GM18951 (cell line): ENCODE measurements at regions not wholly inside any gene's neighbourhood (a gene's known extent, or its start where the extent isn't known, plus 50 kb on each side); places are given as distances from the start of the nearest gene placed in this dataset.
"Not testable (repeated sequence)": the region's sequence is repeated elsewhere in the genome, so short reads cannot be mapped to it uniquely, and the experiment has no call there.

Source experiments
- POLR2A ChIP-seq: IDR thresholded peaks from 4 replicates; pipeline ENCODE4 v1.6.1; 2011; ENCODE audit warnings: mild to moderate bottlenecking; ENCODE audit not compliant: insufficient read length, insufficient read depth; ENCODE audit errors: extremely low read depth
- in situ Hi-C: fragments of 300-500 bp; cut with MboI; formaldehyde crosslinking; loops from one replicate; pipeline ENCODE4 v1.12.0; 2022; ENCODE audit warnings: low sequenced_read_pairs, mixed read lengths, inconsistent platforms; ENCODE audit not compliant: unreplicated experiment

- no peak for TF ChIP-seq POLR2A
- in situ Hi-C loops, result no loop called here
These were observed 100.2 kb upstream of the JADE1 start for GRCh38 chr4:128709268-128709667.

- no peak for TF ChIP-seq POLR2A
- in situ Hi-C loops, result no loop called here
These were observed 101.6 kb upstream of the JADE1 start for GRCh38 chr4:128707864-128708263.

DNA sequence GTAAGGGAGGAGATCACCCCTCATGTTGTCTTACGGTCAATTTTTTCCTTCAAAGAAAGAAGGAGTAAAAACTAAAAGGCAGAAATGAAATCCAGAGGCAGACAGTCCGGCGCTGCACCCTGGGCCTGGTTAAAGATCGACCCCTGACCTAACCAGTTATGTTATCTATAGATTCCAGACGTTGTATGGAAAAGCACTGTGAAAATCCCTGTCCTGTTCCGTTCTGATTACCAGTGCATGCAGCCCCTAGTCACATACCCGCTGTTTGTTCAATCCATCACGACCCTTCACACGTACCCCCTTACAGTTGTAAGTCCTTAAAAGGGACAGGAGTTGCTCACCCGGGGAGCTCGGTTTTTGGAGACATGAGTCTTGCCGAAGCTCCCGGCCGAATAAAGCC lies 105.6 kb upstream of the JADE1 start:
- no peak for TF ChIP-seq POLR2A
- in situ Hi-C loops, result no loop called here

DNA sequence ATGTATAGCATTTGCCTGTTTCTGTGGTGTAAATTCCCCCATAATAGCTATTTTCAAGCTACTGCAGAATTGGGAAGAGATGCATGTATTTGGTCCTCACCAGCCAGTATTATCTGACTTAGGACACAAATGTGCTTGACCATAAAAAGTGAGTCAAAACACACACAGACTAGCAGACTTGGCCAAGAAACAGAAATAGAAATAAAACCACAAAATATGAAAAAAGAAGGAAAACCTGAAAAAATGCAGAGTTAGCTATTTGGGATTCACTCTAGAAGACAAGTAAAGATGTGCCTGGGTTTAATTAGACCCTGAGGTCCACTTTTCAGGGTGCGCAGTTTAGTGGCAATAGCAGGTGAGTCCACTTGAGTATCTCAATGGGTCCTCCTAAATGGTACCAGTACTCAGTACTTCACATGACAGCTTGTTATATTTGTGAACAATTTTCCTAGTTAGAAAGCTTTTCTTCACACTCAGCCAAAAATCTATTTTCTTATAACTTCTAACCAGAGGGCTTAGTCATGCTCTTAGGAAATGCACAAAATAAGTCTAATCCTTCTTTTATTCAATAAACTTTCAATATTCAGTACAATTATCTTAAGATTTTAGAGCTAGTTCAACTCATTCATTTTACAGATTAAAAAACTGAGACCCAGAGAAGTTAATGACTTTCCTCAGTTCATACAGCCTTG lies 108.7 kb upstream of the JADE1 start:
- TF ChIP-seq POLR2A, result no peak
- in situ Hi-C loops, result no loop called here

GRCh38 chr4:128698386-128698785 lies 111.1 kb upstream of the JADE1 start:
- no peak for TF ChIP-seq POLR2A

GRCh38 chr4:128697323-128697722 lies 112.2 kb upstream of the JADE1 start:
- in situ Hi-C loops, result no loop called here
- no peak for TF ChIP-seq POLR2A

More at GRCh38 chr4:128698386-128698785, 111.1 kb upstream of the JADE1 start:
- in situ Hi-C loops, result no loop called here

GRCh38 chr4:128690011-128690410 lies 119.5 kb upstream of the JADE1 start:
- no peak for TF ChIP-seq POLR2A
- in situ Hi-C loops, result no loop called here

DNA sequence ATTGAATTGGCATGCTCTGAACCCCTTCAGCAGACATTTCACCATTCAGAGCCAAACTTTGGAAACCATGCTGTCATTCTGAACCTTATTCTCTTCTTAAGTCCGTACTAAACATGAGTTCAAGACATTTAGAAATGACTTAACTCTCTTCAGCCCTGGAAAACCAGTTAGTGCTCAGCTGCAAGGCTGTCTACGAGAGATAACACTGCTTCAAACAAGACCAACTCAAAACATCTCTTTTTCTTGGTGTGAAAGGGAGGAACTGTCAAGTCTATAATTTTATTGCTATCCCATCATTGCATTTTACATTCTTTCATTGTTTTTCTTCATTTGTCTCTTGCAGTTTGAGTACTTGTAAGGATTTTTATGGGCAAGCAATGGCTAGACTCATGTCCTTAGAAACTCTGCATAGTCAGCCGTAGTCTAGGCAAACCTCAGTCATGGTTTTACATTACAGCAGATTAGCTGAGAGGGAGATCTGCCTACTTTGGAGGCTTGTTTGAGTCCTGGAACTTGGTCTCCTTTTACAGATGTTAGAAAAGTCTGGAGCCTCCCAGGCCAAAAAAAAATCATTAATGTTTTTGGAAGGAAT lies 120.6 kb upstream of the JADE1 start:
- in situ Hi-C loops, result no loop called here
- TF ChIP-seq POLR2A, result no peak

- TF ChIP-seq POLR2A, result no peak
- in situ Hi-C loops, result no loop called here
These were observed 121.3 kb upstream of the JADE1 start for GRCh38 chr4:128688033-128688721.

DNA sequence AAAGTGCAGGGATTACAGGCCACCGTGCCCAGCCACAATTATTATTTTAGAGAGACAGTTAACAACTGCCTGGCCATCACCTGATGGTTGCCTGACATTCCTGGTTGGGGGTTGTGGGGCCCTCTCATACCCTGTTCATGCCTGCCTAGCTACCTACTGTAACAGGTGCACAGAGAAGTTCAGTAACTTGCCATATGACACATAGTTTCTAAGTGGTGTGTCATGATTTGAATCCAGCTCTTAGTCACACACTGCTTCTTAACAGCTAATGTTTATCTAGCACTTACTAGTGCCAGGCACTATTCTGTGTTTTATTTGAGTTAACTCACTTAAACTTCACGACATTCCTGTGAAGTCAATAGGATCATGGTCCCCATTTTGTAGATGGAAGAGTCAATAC lies 122.7 kb upstream of the JADE1 start:
- no peak for TF ChIP-seq POLR2A
- in situ Hi-C loops, result no loop called here

GRCh38 chr4:128686032-128686465 lies 123.5 kb upstream of the JADE1 start:
- no peak for TF ChIP-seq POLR2A
- in situ Hi-C loops, result no loop called here

- TF ChIP-seq POLR2A, result no peak
- in situ Hi-C loops, result no loop called here
These were observed 125.5 kb upstream of the JADE1 start for GRCh38 chr4:128684016-128684415.

- TF ChIP-seq POLR2A, result no peak
- in situ Hi-C loops, result no loop called here
These were observed 126.4 kb upstream of the JADE1 start for GRCh38 chr4:128682942-128683666.

DNA sequence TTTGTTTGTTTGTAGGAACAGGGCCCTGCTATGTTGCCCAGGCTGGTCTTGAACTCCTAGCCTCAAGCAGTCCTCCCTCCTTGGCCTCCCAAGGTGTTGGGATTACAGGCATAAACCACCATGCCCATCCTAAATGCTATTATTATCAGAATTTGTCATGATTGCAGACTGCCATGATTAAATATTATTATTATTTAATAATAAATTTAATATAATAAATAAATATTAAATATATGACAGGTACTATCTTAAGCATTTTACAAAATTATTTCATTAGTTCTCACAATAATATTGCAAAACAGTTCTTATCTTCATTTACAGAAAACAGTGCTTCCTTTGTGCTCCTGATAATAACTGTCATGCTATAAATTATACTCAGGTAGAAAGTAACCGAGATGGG lies 133.4 kb upstream of the JADE1 start:
- in situ Hi-C loops, result no loop called here
- TF ChIP-seq POLR2A, result no peak

- no peak for TF ChIP-seq POLR2A
- in situ Hi-C loops, result no loop called here
These were observed 134.4 kb upstream of the JADE1 start for GRCh38 chr4:128675083-128675482.

DNA sequence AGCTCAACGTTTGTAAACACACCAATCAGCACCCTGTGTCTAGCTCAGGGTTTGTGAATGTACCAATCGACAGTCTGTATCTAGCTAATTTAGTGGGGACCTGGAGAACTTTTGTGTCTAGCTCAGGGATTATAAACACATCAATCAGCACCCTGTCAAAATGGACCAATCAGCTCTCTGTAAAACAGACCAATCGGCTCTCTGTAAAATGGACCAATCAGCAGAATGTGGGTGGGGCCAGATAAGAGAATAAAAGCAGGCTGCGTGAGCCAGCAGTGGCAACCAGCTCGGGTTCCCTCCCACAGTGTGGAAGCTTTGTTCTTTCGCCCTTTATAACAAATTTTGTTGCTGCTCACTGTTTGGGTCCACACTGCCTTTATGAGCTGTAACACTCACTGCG lies 136.3 kb upstream of the JADE1 start:
- in situ Hi-C loops, result not testable (repeated sequence)

DNA sequence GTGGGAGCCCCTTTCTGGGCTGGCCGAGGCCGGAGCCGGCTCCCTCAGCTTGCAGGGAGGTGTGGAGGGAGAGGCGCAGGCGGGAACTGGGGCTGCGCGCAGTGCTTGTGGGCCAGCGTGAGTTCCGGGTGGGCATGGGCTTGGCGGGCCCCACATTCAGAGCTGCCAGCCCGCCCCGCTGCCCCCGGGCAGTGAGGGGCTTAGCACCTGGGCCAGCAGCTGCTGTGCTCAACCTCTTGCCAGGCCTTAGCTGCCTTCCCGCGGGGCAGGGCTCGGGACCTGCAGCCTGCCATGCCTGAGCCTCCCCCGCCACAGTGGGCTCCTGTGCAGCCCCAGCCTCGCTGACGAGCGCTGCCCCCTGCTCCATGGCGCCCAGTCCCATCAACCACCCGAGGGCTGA lies 136.9 kb upstream of the JADE1 start:
- in situ Hi-C loops, result not testable (repeated sequence)
